ENCODE measurements at regions not wholly inside any gene's neighbourhood (a gene's known extent, or its start where the extent isn't known, plus 50 kb on each side); places are given as distances from the start of the nearest gene placed in this dataset.
"Not testable (repeated sequence)": the region's sequence is repeated elsewhere in the genome, so short reads cannot be mapped to it uniquely, and the experiment has no call there.

DNA sequence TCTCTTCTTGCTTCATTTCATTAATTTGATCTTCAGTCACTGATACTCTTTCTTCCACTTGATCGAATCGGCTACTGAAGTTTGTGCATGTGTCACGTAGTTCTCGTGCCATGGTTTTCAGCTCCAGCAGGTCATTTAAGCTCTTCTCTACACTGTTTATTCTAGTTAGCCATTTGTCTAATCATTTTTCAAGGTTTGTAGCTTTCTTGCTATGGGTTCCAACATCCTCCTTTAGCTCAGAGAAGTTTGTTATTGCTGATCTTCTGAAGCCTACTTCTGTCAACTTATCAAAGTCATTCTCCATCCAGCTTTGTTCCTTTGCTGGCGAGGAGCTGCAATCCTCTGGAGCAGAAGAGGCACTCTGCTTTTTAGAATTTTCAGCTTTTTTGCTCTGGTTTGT is 180.0 kb upstream of the TMEM196 start:
- DNase-seq, result not testable (repeated sequence)

DNA sequence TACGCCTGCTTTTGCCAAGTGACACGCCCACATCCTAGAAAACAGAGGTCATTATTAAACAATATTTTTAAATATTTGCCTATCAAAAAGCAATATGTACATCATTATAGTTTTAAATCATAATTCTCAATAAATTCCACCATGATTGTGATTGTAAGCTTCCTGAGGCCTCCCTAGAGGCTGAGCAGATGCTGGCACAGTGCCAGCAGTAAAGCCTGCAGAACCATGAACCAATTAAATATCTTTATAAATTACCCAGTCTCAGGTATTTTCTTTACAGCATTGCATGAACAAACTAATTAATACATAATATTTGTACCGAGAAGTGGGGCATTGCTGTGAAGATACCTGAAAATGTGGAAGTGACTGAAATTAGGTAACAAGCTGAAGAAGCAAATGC is 174.7 kb upstream of the TMEM196 start:
- no peak for DNase-seq

DNA sequence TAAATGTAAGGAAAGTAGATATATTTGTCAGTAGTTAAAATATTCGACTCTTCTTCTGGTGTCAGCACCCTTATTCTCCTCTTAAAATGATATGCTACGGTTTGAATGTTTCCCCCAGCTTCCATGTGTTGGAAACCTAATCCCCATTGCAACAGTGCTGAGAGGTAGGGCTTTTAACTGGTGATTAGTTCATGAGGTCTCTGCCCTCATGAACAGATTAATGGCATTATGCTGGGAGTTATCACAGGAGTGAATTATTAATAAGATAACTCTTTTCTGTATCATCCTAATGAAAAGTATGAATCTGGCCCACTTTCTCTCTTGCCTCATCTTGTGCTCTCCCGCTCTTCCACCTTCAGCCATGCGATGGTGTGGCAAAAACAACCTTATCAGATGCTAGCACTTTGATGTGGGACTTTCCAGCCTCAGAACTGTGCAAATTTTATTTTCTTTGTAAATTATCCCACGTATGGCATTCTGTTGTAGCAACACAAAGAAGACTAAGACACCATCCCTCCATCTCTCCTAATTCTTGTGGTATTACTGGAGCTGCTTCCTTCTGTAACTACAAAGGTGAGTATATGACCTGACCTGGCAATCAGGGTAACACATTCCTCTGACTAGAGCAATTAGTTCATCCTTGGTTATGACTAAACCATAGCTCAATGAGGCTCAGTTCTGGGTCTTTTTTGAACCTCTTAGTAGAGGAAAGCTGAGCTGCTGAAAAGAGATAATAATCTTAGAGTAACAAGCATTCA is 171.1 kb upstream of the TMEM196 start:
- DNase-seq, result peak; percentile 86

DNA sequence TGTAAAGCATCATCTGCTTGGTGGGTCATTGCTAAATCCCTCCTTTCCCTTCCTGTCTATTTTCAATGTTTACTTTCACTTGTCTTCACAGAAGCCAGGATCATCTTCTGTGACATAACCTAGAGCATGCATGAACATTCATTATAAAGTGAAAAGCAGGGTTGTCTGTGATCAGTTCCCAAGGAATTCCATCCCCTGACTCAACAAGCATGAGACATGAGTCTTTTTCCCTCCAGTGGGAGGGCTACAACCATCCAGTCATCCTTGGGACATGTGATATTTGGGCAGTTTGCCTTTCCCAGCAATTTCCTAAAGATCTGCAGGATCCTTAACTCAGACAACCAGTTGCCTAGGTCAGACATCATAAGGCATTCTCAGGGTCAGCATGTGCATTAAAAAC is 166.3 kb upstream of the TMEM196 start:
- DNase-seq, result peak; percentile 95

DNA sequence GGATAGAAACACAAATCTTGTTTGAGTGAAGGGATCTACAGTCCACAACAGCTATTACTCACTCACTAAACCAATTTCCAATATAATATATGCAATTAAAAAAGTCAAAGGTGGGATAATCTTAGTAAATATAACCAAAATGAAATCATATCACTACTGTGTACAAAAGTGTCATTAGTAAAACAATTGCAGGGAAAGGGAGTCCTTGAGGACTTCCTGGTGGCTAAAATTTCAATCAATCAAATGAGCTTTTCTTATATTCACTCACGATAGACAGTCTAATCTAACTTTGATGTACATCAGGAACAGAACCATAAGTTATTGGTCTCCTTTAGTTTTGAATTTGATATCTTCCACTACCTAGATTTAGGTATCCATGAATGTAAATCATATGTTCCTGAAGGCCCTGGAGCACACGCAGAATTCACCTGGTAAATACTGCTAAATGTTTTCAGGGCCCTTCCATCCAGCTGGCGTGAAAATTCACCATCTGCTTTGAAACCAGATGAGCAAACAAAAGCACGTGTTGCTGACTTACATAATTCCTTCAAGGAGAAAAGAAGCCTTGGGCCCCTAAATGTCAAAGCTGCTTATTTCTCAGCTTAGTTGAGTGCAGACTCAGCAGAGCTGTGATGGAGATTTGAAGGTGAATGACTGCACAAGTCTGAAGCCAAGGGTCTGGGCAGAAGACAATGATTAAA is 159.3 kb upstream of the TMEM196 start:
- no peak for DNase-seq

DNA sequence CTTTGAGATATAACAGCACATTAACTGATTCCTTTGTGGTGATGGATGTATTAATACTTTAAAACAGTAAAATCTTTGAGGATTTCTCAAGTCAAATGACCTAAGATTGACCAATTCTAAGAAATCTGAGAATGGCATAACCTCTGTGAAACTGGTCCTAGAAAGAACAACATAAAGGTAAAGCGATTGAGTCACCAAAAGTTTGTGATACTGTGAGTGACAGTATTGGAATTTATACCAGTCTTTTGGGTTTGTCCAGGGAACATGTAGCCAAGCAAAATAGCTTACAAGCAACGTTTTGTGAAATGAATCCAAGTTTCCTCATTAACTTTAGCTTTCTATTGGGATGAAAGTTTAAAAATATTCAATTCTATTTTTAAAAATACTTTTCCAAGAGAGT is 157.4 kb upstream of the TMEM196 start:
- no peak for DNase-seq

DNA sequence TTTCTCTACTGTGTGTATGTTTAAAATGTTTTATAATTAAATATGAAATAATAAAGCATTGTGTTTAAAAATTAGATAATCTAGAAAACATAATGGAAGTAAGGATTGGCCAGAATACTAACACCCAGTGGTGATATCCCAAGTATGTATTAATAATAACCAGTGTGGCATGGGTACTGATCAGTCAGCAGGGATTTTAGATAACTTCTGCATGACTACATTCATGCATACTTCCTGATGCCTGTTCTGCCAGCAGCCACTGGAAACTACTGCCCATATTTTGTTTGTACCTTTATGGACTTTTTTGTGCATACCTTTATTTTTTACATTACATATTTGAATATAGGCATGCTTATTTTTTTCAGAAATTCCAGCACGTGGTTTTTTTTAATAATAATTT is 156.6 kb upstream of the TMEM196 start:
- DNase-seq, result peak; percentile 44

DNA sequence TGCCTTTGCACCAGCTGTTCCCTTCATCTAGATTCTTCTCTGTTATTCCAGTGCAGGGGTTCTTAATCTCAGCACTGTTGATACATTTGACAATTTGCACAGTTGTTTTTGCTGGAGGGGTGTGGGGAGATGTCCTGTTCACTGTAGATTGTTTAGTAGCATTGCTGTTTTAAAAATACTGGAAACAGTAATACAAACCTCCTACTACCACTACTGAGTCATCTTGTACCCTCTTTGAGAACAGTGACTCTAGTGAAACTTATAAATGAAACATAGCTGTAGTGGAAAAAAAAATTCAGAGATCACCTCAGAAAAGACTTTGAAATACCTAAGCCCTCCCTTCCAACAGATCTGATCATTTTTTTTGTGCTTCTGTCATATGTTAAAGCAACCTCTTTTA is 154.8 kb upstream of the TMEM196 start:
- DNase-seq, result no peak

DNA sequence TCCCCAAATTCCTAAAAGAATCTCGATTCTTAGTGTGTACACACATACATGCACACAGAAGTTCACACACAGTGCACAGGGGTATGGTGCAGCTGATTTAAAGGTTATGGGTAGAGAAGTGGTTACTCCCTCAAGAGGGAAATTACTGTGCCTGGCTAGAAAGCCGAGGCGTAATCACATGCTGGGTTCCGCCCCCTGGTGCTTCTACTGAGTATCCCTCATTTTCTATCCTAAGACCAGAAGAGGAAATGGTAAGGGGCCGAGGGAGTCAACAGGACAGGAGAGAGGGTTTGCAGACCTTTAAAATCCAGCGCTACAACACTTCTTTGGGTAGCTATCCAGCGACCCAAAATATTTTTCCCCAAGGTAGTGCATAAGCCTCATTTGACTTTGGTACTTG is 147.3 kb upstream of the TMEM196 start:
- DNase-seq, result no peak

DNA sequence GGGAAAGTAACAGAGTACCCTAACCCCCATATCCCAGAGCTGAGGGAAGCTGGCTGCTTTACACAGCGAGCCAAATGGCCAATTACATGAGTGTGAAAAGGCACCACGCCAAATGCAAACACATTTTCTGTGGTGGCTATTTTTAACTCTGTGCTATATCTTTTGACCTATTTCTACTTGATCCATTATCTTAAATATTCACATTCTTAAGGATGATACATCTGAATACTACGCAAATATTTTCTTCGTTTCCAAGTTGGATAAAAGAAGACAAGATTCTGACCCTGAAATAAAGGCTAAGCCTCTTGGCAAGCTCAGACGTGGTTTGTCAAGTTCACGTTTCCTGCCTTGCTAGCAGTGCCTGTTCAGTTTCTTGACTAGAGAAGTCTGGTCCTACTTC is 146.7 kb upstream of the TMEM196 start:
- DNase-seq, result peak; percentile 97

DNA sequence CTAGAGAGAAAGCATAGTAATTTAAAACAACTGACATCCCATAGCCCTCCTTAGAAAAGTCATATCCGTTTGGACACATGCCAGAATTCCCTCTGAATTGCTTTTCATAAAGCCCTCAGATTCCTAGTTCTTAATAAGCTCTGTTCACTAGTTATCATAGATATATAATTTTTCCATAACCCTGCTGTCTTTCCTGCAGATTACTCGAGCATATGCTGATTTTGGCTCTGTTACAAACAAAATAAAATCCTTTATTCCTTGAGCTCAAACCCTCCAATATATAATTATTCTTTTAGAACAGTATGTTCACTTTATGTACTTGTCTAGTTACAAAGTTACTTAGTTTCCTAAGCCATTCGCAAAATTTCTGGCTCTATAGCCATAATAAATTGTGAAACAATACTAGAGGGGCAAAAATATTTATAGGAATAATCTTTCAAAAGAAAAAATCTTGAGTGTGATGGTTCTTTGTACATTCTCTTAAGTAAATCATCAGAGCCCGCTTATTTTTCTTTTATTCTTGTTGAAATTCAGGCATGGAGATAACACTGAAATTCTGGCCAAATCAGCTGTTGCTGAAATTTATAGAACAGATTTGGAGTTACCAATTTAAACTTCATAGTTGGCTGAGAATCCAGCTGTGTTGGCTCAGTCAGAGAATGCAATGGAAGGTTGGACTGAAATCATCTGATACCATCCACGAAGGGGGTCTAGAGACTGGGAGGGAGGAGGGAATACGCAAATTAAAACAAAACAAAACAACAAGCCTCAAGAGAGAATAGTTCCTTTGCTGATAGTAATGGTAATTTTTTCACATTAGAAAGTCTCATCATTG is 146.1 kb upstream of the TMEM196 start:
- DNase-seq, result peak; percentile 66

DNA sequence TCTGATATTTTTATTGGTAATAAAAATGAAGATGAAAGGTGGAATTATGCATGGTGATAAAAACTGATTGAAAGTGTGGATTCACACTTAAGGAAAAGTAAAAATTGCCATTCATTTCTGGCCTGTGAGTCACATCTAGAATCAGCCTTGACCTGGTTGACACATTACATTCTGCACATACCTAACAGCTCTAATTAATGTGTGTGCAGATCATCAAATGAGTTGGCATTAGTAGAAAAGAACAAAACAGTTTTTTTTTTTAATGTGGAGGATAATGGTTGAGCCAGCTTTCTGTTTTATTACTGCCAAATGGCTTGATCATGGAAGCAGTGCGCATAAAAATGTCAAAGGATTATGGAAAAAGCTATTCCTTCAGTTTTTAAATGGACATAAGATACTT is 142.6 kb upstream of the TMEM196 start:
- peak; percentile 77 for DNase-seq

DNA sequence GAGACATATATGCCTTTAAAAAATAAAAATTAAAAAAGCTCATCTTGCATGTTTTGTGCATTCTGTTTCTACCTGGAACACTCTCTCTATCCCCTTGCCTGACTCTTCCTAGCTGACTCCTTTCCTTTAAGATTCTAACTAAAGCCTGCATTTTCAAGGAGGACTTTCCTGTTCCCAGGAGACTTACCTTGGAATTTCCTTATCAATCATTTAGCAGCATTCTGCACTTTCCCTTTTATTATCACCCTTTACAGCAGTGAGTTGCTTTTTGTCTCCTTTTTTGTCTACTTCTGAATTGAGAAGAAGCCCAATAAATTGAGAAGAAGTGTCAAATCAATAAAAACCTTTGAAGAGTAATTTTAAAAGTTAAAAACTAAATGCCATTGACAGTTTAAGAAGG is 142.2 kb upstream of the TMEM196 start:
- DNase-seq, result peak; percentile 40

DNA sequence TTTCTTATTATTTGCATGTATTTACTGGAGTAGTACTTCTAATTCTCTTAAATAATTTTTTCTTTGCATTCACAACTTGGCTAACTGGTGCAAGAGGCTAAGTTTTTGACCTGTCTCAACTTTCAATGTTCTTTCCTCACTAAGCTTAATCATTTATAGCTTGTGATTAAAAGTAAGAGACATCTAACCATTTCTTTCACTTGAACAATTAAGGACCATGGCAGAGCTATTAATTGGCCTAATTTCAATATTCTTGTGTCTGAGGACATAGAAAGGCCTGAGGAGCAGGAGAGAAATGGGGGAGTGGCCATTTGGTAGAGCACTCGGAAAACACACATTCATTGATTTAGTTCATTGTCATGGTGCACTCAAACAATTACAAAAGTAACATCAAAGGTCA is 141.4 kb upstream of the TMEM196 start:
- no peak for DNase-seq

DNA sequence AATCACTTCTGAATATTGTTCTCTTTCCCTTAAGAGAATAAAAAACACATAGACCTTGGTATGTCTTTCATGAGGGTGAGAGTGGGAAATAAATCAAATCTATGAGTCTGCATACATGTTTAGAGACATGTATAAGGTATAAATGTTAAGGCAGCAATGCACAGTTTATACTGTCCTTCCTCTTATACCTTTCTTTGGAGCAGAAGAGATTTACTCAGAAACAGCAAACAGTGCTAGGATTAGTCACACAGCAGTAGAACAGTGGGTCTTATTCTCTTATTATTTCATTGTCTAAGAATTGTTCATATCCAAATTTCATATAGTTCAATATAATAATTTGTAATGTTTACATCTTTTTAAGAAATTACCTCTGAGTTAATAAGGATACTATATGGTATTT is 126.7 kb upstream of the TMEM196 start:
- DNase-seq, result no peak

DNA sequence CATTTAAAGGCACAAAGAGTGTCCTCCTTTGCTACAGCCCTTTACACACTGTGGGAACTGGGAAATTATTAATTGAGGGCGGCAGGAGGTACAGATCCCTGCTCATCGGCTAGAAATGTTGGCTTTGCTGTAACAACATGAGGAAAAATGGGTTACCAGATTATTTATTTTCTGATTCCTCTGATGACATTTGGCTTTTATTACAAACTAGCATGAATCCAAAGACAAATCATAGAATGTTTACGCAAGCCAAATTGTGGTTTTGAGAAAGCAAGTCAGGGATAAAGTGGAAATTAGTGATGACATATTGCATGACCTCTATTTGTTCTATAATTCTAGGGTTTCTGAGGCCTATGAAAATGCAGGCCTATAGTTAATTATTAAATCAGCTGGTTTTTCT is 126.1 kb upstream of the TMEM196 start:
- DNase-seq, result no peak

DNA sequence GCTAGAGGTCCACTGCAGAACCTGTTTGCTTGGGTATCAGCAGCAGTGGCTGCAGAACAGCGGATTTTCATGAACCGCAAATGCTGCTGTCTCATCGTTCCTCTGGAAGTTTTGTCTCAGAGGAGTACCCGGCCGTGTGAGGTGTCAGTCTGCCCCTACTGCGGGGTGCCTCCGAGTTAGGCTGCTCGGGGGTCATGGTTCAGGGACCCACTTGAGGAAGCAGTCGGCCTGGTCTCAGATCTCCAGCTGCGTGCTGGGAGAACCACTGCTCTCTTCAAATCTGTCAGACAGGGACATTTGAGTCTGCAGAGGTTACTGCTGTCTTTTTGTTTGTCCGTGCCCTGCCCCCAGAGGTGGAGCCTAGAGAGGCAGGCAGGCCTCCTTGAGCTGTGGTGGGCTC is 109.5 kb upstream of the TMEM196 start:
- not testable (repeated sequence) for DNase-seq

DNA sequence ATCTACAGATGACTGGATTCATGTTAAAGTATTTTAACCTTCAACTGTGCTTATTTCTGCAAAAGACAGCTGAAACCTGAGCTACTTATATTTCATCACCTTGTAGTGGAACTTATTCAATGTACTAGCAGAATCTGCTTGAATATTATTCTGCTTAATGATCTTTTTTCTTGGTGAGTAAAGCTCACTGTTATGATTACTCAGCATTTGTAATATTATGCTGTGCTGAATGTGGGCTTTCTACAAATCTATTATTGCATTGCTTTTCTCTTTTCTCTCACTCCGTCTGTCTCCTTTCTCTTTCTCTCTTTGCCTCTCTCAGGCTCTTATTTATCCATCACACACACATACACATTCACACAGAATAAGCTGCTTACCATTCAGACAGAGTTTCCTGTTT is 98.7 kb upstream of the TMEM196 start:
- no peak for DNase-seq

DNA sequence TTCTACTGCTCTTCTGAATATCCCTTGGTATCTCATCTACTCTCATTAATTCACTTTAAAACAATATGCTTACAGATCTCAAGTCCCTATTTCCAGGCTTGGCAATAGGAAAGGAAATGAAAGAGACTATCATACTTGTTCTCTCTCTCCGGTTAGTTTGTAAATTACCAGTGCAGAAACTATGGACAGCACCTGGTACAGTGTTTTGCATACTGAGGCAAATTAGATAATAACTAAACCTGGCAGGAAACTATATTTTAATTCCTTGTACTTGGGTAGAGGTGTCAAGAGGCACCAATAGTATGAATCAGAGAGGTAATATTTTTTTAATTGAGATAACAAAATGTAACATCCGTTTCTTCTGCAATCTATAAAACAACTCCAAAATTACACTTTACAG is 97.7 kb upstream of the TMEM196 start:
- no peak for DNase-seq

DNA sequence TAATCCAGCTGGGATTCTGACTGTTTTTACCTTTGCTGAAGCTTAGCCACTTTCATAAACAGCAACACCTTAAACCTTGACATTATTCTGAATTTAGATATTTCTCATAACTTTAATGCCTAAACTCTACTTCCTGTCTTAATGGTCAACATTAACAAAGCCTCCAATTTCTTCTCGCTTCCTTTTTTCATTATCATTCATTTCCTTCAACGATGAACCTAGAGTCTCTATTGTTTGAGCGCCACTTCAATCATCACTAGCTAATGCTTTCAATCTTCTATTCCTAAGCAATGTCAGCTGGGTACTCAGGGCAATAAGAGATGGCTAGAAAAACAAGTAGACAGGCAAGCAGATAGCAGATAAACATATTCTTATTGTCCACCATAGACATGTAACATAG is 96.6 kb upstream of the TMEM196 start:
- DNase-seq, result no peak

DNA sequence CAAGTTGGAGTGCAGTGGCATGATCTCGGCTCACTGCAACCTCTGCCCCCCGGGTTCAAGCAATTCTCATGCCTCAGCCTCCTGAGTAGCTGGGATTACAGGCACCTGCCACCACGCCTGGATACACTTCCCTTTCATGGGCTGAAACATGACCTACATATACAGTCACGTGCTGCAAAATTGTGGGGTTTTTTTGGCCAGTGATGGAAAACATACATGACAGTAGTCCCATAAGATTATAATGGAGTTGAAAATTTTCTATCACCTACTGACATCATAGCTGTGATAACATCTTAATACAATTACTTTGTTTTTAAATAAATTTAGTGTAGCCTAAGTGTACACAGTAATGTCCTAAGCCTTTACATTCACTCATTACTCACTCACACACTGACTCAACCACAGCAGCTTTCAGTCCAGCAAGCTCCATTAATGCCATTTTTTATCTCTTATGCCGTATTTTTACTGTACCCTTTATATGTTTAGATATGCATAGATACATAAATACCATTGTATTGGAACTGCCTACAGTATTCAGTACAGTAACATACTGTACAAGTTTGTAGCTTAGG is 79.9 kb upstream of the TMEM196 start:
- DNase-seq, result no peak

DNA sequence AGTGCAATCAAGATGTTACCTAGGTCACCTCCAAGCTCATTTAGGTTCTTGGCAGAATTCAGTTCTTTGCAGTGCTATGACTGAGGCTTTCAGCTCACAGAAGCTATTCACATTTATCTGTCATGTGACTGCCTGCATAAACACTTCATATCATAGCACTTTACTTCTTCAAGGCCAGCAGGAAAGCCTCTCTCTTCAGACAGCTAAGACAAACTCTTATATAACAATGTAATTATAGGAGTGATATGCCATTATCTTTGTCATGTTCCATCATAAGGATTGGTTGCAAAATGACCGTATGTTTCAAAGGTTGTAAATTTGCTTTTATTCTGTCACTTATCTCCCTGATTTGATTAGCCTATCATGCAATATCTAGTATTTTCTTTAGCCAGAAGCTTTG is 78.8 kb upstream of the TMEM196 start:
- no peak for DNase-seq

DNA sequence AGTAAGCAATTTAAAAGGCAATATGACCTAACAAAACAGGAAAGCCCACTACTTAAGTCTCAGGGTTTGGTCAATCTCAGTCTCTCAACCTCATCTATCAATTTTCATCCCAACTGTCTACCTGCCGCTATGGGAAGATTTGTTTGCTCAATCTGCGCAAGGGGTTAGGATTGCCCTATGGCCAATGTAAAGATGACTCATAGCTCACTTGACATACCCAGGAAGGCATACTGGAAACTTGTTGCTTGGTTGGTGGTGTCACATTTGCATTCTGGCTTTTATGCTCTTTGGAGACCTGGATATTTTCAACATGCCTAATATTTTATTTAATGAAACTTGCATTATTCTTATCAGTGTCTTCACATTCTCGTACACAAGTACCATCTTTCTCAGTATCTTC is 78.1 kb upstream of the TMEM196 start:
- DNase-seq, result no peak

DNA sequence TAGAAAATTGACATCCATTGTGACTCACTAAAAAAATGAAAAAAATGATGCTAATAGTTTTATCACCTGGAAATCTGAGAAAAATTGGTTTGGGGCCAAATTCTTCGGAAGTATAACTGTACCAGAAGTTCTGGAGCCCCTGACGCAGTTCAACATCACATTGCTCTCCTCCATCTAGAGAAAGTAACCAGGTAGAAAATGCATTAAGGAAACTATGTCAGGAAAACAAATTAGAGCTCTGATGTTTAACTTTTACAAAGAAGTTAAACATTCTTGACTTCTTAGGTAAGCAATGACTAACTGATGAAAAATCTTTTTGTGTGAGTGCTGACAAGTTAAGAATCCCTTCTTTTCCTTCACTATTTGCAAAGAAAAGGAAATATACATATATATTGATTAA is 61.1 kb upstream of the TMEM196 start:
- DNase-seq, result peak; percentile 78
